CD4-positive, alpha-beta T cell treated with Interleukin-4 for 1 hour (primary cell): ENCODE measurements at regions not wholly inside any gene's neighbourhood (a gene's known extent, or its start where the extent isn't known, plus 50 kb on each side); places are given as distances from the start of the nearest gene placed in this dataset.

Experiments
- DNase-seq, 2 donors: peaks; one replicate each; pipeline ENCODE4 v3.0.0-alpha.2; 2020 to 2022

GRCh38 chr17:79539944-79540705 is 70.7 kb downstream of the RBFOX3 start:
- no peak for DNase-seq

- DNase-seq = no peak
Measured at GRCh38 chr17:79538291-79538690, 72.6 kb downstream of the RBFOX3 start.

- DNase-seq = no peak
Measured at GRCh38 chr17:79537686-79538085, 73.2 kb downstream of the RBFOX3 start.

GRCh38 chr17:79537061-79537460 is 73.8 kb downstream of the RBFOX3 start:
- no peak for DNase-seq

- DNase-seq = no peak
Measured at GRCh38 chr17:79536212-79536840, 74.5 kb downstream of the RBFOX3 start.

- DNase-seq = no peak
Measured at GRCh38 chr17:79535728-79536025, 75.2 kb downstream of the RBFOX3 start.

- no peak for DNase-seq
Measured at GRCh38 chr17:79534851-79535727, 75.8 kb downstream of the RBFOX3 start.

- DNase-seq = no peak
Measured at GRCh38 chr17:79534111-79534510, 76.7 kb downstream of the RBFOX3 start.

- no peak for DNase-seq
Measured at GRCh38 chr17:79533116-79533515, 77.7 kb downstream of the RBFOX3 start.

GRCh38 chr17:79532107-79532790 is 78.6 kb downstream of the RBFOX3 start:
- DNase-seq = no peak

GRCh38 chr17:79531191-79532095 is 79.4 kb downstream of the RBFOX3 start:
- no peak for DNase-seq

GRCh38 chr17:79530361-79531105 is 80.3 kb downstream of the RBFOX3 start:
- DNase-seq = no peak

GRCh38 chr17:79529661-79530081 is 81.2 kb downstream of the RBFOX3 start:
- DNase-seq = no peak

- no peak for DNase-seq
Measured at GRCh38 chr17:79528592-79529125, 82.2 kb downstream of the RBFOX3 start.

GRCh38 chr17:79527306-79527705 is 83.5 kb downstream of the RBFOX3 start:
- no peak for DNase-seq

GRCh38 chr17:79525793-79526677 is 84.8 kb downstream of the RBFOX3 start:
- no peak for DNase-seq

- no peak for DNase-seq
Measured at GRCh38 chr17:79524213-79525187, 86.4 kb downstream of the RBFOX3 start.

- DNase-seq = no peak
Measured at GRCh38 chr17:79522414-79522813, 88.4 kb downstream of the RBFOX3 start.

GRCh38 chr17:79521225-79521624 is 89.6 kb downstream of the RBFOX3 start:
- DNase-seq = no peak
